ENCODE measurements at regions not wholly inside any gene's neighbourhood (a gene's known extent, or its start where the extent isn't known, plus 50 kb on each side); places are given as distances from the start of the nearest gene placed in this dataset.

DNA sequence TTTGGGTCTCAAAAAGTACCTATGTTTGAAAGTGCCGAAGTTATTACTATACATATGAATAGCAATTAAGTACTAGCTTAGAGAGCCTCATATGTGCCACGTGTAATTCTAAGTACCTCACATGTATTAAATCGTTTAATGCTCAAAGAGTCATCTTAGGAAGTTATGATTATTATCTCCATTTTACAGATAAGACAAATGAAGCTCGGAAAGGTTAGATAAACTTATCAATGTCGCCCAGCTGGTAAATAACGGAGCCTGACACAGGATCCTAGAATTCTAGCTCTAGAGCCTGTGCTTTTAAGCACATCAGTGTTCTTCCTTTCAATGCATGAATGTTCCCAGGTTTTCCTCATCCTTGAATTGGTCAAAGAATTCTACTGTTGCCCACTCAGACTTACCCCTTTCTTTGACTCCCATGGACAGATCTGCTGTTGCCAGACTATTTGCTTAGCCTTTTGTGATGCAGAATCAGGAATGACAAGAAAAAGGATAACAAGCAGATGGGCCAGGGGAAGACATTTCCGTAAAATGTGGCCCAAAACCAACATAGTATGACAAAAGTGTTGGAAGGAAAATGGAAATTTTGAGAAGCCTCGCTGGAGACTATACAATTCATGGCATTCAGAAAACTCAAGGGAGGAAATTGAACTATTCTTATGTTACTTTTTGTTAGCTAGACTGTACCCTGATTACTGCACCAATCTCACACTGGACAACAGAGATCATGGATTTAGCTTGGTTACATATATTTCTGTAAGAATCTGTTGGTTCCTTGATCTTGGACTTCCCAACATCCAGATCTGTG lies 237.1 kb upstream of the CITED2 start:
- no peak for DNase-seq

DNA sequence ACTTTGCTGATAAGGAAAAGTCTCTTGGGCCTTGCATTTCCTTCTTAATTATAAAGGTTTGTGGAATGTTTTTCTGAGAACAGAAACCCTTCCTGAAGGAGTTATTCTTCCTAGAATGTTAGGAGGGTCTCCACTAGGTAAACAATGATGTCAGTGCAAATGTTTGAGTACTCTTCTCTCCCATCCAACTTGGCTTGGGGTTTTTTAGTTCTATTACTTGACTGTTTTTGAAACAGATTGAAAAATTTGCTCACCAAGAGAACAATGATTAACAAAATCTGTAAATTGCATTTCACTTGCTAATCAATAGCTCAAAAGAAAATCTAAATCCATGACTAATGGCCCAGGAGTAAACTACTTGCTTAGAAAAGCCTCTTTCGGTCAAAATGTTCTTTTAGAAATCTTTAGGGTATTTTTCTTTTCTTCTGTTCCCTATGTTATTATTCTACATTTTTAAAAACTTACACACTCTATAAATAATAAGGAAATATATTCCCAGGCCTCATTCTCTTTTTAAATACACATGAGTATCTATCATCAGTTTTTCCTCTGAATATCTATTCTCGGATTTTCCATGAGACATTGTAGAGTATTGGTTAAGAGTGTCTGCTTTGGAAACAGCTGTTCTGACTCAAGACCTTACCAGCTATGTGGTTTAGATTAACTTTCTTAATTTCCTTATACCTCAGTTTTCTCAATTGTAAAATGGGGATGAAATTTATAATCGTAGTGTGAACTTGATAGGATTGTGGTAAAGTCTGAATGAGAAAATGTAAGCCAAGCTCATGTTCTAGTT lies 234.2 kb upstream of the CITED2 start:
- DNase-seq = no peak

DNA sequence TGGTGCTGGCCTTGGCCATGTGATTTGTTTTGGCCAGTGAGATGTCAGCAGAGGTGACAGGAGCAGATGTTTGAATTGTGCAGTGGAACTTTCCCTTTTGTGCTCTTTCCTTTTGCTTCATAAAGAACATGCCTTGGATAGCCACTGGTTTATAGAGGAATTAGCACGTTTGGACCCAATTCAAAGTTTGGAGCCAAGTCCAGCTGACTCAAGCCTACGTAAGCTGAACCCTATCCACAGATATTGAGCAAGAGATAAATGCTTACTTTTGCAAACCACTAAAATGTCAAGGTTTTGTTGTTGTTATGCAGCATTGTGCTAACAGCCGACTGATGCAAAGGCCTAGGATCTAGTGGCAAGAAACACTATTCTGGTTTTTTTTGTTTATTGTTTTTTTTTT lies 230.9 kb upstream of the CITED2 start:
- no peak for DNase-seq

DNA sequence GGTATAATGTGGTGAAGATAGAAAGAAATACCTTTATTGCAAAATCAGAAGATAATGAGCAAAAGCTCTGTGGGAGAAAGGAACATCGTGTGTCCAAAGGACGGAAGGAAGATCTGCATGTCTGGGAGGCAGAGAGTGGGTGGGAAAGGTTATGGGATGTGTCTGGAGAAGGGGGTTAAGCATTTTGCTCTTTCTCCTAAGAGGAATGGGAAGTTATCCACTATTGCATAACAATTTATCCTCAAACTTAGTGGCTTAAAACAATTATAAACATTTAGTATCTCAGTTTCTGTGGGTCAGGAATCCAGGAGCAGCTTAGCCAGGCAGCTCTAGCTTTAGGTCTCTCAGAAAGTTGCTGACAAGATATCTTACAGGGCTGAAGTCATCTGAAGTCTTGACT lies 229.1 kb upstream of the CITED2 start:
- DNase-seq = no peak

DNA sequence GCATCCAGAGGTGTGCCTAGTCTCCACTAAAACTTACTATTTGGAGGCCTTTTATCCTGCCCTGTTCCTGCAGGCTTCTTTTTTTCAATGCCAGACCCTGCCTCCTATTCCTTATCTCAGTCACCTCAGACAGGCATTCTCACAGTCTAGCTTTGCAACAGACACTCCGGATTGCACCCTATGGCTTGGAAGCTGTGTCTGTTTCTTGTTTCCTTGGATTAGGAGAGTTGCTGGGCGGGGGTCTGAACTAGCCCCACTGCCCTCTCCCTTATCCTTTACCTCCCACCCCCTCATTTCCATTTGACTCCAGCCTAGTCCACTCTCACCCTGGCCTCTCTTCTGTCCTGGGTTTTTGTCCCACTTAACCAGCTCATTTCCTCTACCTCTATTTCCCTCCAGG lies 228.1 kb upstream of the CITED2 start:
- DNase-seq = no peak

DNA sequence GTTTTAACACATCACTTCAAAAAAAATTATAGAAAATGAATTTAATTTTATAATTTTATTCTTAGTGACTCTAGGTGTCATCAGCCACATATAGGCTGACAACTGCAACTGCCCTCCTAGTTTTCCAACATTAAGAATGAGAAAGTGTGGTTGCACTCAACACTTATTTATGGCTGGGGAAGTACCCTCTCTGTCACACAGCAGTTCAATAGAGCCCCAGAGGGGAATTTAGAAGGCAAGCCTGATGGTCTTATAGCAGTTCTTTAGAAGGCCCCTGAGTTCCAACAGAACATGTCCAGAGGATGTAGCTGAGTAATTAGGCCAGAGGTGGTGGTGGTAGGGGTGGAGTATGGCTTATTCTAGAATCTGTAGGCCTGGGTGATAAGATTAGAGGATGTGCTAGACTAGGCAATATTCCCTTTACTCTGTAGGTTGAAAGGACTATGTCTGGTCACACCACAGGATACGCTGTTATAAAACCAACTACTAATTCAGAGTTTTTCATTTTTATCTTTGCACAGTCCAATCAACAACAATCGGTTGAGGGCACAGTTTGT lies 226.5 kb upstream of the CITED2 start:
- DNase-seq = no peak

DNA sequence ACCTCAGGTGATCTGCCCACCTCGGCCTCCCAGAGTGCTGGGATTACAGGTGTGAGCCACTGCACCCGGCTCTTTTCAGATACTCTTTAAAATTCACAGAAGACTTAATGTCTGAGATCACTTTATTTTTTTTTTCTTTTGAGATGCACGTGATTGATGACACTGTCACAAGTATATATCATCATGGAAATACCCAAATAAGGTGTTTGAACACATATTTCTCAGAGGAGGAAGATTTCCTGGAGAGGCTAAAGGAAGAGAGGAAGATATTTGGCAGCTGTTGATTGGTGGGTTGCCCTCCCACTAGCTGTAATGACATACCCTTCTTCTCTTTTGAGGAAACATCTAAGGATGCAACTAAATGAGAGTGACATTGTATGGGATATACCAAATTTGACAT lies 225.9 kb upstream of the CITED2 start:
- no peak for DNase-seq

DNA sequence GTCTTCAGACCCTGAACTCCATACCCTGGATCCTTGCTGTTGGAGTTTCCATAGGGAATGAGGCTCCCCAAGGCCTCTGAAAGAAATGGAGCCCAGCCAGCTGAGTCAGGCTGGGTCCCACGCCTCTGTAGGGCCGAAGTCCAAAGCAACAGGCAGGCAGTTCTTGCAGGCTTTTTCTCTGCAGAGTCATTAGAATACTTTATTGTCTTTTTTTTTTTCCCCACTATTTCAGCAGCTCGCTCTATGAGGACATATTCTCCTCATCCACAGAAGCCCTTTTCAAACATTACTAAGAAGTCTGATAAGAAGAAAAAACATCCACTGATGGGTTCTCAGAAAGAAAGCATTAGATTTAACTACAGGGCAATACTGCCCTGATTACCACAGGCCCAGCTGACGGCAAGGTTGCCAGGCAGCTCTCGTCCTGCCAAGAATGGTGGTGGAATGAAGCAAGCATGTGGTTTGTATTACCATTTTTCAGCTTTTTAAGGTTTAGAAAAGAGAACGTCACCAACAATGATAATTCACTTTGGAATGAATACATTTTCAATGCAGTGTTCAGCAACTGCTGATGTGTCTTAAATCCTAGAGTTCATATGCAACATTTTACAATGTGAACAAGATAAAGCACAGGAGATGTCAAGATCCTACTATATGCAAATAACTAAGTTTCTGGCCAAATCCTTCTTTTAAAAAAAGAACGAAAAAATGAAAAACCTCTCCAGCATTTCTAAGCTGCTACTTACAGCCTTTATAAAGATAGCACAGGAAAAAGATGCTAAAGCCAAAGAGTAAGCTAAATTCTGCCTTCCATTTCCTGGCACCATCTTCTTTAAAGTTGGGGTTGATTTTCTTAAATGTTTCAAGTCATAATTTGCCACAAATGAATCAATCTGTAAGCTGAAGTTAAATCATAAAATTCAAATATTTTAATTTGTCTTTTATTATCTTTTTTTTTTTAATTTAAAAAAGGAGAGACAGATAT lies 223.6 kb upstream of the CITED2 start:
- no peak for DNase-seq

DNA sequence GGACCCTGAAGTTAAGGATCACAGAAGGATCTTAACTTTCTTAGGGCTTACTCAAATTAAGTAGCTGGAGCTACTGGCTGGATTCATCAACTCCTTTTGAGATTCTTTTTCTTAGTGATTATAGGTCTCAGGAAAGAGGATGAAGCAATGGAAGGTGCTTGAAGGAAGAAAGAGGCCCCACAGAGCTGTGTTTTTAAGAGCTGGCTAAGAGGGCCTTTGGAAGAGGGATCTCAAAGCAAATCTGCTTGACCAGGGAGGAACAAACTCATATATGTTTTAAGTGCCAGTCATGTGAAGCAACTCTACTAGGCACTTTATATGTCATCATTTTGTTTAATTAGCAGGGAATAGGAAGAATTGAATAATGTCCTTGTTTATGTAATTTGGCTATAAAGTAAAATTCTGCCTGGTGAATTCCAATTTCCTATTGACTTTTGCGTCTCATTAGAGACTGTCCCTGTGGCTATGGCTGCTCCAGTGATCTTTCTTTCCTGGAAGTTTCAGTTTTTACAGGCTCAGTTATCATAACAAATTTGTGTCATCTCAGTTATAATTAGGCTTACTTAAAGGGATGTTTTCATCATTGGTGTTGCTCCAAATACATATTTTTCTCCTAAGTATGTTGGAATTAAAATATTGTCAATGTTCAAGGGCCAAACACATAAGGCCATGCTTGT lies 222.8 kb upstream of the CITED2 start:
- no peak for DNase-seq

DNA sequence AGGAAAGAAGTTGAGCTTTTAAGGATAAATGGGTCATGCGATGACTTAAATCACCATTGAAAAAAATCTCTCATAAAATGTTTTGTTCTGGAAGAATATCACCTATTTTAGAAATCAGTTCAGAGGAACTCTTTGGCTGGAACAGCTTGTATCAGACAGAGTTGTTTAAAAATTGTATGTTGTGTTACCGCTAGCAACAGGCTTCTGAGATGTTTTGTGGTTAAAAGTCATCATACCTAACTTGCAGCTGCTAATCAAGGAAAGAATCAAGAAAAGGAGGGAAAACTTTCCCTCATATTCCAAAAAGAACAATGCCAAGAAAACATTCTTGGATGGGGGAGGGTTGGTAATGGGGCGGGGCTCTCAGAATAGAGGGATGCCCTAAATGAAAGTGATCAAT lies 220.7 kb upstream of the CITED2 start:
- no peak for DNase-seq

DNA sequence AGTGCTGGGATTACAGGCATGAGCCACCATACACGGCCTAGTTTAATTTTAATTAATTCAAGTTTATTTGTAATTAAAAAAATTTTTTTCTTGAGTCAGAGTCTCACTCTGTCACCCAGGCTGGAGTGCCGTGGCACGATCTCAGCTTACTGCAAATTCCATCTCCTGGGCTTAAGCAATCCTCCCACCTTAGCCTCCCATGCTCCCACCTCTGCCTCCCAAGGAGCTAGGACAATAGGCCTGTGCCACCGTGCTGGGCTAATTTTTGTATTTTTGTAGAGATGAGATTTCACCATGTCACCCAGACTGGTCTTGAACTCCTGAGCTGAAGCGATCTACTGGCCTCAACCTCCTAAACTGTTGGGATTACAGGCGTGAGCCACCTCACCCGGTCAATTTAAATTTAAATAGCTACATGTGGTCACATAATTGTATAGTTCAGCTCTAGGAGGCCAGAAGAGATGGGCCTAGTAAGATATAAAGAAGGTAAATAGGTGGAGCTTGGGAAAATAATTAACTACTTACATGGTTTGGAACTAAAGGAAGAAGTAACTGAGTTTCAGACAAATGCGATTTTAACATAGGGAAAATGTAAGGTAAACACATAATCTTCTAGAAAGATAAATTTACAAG lies 220.0 kb upstream of the CITED2 start:
- no peak for DNase-seq

DNA sequence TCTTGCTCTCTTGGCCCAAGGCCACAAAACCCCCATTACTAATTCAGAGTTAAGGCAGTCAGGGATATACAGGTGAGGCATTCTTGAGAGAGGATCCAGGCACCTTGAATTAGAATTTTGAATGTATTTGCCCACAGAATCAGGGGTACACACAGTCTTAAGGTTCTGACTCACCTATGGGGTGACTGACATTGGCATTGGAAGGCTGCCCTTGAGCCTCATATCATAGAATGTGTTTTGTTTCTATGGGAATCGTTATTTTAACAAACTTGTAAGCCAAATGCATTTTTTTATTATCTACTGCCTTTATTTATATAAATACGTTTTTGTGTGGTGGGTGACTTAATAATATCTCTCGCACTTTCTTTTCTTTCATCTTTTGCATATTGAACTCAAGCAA lies 218.6 kb upstream of the CITED2 start:
- no peak for DNase-seq

DNA sequence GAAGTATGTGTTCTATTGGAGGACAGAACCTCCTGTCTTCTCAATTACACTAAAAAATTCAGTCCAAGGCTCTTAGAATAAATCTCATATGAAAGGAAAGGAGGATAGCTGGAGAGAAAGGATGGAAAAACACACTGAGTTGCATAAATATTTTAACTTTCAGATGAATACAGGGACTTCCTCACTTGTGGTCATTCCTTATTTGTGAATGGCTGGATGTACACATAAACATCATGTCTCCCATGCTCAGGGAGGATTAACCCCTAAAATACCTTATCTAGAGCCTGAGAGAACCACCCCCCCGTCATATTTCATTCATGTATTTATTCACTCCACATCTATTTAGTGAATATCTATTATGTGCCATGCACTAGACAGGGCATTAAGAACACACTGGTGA lies 217.6 kb upstream of the CITED2 start:
- DNase-seq = no peak

DNA sequence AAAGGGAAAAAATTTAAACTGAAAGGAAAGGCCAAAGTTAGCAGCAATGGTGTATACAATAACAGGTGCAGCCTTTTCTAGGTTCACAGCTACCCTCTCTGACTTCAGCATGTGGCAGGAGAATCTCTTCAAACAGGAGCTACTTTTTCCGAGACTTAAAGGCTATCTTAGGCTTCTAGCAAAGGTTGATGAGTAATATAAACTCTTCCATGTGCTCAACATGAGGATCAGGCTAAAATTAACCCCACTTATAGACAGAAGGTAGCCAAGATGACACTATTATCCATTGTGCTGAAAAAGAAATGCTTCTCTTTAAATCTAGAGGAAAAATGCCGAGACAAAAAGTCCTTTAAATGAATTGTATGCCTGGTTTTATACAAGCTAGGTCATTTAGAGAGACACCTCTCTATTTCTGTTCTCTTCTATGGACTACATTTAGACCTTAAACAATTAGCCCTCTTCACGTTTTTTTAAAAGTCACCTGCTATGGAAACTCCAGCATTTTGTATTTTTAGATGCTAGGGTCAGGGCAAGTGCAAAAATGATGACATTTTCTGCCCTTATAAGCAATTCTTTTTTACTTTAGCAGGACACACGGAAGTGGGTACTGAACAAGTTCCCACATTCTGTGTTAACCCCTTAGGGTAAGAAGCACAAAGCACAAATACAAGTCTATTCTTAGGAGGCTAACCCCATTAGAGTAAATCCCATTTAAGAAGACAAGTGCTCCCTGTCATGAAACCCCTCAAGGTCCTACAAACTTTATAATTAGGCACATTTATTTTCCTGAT lies 216.8 kb upstream of the CITED2 start:
- DNase-seq = no peak

DNA sequence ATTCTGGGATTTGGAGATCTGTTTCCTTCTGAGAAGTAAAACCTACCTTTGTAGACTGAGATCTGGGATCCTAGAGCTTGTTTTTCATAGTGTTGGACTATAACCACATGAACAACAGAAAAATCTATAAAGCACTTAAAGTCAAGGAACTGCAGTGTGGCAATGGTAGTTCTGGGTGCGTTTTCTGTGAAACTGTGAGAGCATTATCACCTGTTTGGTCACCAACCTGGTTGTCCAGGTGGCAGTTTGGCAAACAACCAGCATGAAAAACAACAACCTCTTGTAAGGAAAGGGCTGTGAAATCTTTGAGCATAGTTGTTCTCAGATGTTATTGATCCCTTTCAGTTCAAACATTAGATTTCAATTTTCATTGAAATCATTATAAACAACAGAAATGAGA lies 215.8 kb upstream of the CITED2 start:
- no peak for DNase-seq

DNA sequence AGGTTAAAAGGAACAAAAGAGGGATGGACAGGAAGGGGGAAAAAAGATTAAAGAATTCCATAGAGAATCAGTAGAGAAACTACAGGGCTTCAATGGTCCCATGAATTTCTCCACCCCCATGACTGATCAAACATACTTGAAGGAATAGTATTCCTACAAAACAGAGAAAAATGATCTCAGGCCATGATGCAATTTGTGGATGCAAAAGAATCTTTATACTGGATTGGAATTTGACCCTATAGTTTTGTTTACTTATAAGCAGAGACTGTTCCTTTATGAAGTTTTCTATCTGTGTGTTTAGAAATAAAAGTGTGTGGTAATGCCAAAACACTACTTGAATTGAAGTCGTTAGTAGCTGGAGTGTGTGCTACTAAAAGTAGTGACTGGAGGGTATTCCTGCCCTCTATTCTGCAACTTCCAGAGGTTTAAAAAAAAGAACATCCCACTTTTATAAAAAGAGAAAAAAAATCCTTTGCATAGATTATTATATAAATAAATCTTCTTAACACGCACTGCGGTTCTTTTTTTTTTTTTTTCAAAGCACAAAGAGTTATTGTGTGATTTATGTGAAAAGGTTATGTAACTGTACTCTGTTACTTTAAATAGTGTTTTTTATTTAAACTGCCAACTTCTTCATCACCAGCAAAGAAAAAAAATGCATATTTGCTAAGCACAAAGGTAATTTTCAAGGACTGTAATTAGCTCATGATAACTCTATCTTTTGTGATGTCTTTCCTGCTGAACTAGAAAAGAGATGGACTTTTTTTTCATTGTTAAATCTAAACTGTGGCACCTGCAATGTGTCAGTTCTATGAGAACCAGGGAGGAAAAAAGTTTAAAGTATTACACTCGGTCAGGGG lies 214.5 kb upstream of the CITED2 start:
- DNase-seq = no peak

DNA sequence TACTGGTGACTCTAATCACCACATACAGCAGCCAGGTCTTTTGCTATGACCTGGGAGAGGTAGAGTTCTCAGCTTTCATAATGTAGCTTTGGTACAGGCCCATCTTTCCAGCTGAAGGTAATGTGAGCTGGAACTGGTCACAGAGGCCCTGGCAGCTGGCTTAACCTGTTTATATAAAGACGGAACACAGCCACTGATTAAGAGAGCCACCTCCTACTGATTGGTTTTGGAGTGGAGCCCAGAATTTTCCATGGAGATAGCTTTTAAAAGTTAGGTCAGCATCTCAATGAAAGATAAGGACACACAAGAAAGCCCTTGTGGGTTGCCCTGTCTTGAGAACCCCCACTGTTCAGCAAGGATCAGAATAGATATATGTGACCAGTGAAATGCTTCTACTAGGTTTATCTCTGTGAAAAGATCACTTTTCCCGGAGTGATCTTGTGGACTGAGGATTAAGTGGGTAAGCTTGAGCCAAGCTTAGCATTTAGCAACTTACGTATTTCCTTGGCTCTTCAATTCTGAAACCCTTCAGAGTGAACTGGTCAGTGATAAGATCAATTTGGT lies 213.7 kb upstream of the CITED2 start:
- DNase-seq = no peak

DNA sequence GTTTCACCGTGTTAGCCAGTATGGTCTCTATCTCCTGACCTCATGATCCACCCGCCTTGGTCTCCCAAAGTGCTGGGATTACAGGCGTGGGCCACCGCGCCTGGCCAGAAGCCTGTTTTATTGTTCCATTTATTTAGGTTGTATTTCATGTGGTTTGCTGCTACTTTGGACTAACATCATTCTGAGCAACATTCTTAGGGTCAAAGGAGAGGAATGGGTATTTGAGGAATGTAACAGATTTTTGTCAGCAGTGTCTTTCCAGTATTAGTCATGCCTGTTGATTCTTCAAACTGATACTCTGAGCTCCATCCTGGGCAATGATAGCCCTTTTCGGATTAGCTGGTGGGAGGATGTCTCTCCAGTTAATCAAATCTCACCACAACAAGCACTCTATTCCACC lies 213.0 kb upstream of the CITED2 start:
- DNase-seq = no peak

DNA sequence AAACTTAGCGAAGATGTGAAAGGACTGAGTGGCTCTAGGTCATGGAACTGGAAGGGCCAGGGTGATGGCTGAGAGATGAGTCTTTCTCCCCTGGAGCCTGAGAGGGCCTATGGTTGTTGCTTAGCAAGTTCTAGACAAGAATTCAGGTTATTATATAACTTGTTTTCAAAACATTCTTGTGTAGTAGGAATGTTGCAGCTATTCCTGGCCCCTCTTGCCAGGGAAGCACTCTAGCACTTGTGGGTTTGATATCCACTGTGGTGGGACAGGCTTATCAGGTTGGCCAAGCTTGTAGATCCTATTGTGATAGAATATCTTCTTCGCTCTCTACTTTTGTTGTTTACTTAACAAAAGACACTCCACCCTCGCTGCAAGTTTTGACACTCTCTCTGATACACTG lies 211.8 kb upstream of the CITED2 start:
- DNase-seq = no peak

DNA sequence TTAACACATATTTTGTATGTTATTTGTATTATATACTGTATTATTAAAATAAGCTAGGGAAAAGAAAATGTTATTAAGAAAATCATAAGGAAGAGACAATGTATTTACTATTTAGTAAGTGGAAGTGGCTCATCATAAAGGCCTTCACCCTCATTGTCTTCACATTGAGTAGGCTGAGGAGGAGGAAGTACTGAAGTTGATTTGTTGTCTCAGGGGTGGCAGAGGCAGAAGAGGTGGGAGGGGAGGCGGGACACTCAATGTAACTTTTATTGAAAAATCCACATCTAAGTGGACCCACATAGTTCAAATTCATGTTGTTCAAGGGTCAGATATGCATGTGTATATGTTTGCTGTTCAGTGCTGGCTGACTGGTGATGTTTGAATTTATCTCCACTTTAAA lies 210.2 kb upstream of the CITED2 start:
- no peak for DNase-seq
